ENCODE measurements at regions not wholly inside any gene's neighbourhood (a gene's known extent, or its start where the extent isn't known, plus 50 kb on each side); places are given as distances from the start of the nearest gene placed in this dataset.

DNA sequence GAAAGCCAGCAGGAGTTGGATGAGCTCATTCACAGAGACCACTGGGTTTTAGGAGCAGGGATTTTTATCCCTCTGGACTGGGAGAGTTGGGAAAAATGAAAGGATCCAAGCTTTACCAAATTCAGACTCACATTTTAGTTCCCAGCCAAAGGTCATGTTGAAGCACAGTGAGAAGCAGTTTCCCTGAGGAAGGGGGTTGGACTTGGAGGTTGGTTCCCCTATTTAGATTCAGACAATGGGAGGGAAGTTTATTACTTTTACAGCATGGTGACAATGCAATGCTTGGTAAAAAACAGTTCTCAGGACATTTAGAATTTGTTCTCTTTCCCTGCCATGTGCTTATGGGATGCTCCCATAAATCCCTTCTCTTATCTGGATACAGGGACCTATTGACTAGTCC, 57.3 kb upstream of the ZNF648 start:
- peaks cover 2% of the 10 kb centered on the region for H3K4me1 Mint-ChIP-seq
- no peak overlapping the region for H3K27ac Mint-ChIP-seq
- ChIA-PET CTCF (interaction anchor here (0.6 to 1.4 kb wide), 3 partner anchors 40 to 1144 kb away, joined by 3 to 4 read pairs (median 4); no protein-coding TSS in a partner anchor), POLR2A (no interaction called here)
- DNase-seq: no peak
- H3K36me3 Mint-ChIP-seq (ENCODE audit: low read depth): no peaks in the 10 kb centered on the region
- intact Hi-C loops (cut with DNase I, micrococcal nuclease): no loop called here
- peaks cover 5% of the 10 kb centered on the region for H3K27me3 Mint-ChIP-seq
- no peak overlapping the region for H3K4me3 Mint-ChIP-seq
- ATAC-seq: no peak
- H3K9me3 Mint-ChIP-seq (ENCODE audit: low read depth): no peaks in the 10 kb centered on the region

DNA sequence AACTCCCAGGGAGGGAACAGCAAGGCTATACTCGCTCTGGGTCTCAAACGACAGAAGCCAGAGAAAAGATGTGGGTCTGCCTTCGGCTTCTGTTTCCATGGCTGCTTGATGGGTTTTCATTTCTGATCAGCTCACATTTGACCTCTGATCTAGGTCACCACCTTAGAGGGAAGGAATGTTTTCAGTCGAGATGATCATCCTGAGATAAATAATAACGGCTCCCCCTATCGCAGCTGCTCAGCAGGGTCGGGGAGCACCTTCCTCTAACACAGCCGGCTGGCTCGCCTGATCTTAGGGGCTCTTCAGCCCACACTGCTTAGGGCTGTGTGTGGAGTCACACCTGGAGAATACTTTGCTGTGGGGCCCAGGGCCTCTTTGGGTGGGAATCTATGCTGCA, 53.1 kb upstream of the ZNF648 start:
- no peak for DNase-seq
- Mint-ChIP-seq H3K9me3 (ENCODE audit: low read depth) (no peaks in the 10 kb centered on the region), H3K27me3 (peaks cover 8% of the 10 kb centered on the region), H3K4me3 (no peak overlapping the region), H3K36me3 (ENCODE audit: low read depth) (no peaks in the 10 kb centered on the region), H3K4me1 (peaks cover 2% of the 10 kb centered on the region), H3K27ac (no peak overlapping the region)
- intact Hi-C loops (cut with DNase I, micrococcal nuclease): no loop called here
- CTCF ChIA-PET: interaction anchor here (0.6 to 1.1 kb wide), 2 partner anchors 30 to 120 kb away, joined by 3 to 5 read pairs; no protein-coding TSS in a partner anchor
- POLR2A ChIA-PET: no interaction called here
- ATAC-seq: no peak

DNA sequence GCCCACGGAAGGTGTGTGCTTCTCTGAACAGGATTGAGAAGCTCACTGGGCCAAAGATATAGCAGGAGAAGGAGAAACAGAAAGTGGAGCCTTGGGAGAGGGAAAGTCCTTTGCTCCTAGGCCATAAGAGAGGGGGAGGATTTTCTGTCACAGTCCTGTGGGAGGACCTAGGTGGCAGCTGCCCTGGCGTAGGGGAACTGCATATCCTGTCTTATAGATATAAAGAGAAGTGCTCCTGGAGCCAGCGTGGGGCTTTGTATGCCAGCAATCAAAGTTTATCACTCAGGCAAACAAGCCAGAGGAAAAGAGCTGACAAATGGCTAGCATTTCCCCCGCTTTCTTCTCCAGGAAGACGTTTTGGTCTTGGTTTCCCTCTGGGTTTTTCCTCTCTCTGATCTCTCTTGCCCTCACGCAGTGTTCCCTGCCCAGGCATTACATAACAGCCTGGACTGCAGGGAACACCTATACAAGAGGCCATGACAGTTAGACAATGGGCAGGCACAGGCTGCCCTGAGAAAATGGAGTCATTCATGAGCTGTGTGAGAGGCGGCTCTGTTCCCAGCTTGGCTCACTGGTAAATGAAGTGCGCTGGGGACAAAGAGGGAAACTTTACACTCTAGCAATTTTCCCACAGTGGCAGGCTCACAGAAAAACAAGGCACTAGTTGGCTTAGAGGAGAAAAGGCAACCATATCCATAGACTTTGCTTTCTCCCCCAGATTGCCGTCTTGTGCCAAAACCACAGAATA, 52.5 kb upstream of the ZNF648 start:
- peaks cover 8% of the 10 kb centered on the region for H3K27me3 Mint-ChIP-seq
- ChIA-PET POLR2A (no interaction called here), CTCF (interaction anchor here (0.6 to 1.1 kb wide), 3 partner anchors 31 to 671 kb away, joined by 3 to 5 read pairs (median 3); no protein-coding TSS in a partner anchor)
- H3K4me1 Mint-ChIP-seq: peaks cover 2% of the 10 kb centered on the region
- H3K27ac Mint-ChIP-seq: no peak overlapping the region
- H3K36me3 Mint-ChIP-seq (ENCODE audit: low read depth): no peaks in the 10 kb centered on the region
- intact Hi-C loops (cut with DNase I, micrococcal nuclease): no loop called here
- no peak overlapping the region for H3K4me3 Mint-ChIP-seq
- H3K9me3 Mint-ChIP-seq (ENCODE audit: low read depth): no peaks in the 10 kb centered on the region
- ATAC-seq (no peak), DNase-seq (no peak)

DNA sequence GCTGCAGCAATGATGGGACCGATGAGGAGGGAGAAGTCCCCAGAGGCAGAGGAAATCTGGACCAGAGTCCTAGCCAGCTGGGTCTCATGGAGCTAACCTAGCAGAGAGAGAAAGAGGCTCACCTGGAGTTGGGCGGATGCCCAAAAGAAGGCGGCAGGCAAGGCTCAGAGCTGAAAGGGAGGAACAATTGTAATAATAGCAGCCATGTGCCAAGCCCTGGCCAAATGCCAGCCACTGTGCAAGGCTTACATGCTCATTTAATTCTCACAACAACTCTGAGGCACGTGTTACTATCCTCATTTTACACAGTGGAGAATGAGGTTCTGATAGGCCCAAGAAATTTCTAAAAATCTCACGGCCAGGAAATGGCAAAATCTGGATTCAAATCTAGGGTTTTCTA, 50.0 kb upstream of the ZNF648 start:
- intact Hi-C loops (cut with DNase I, micrococcal nuclease): no loop called here
- ChIA-PET POLR2A (no interaction called here), CTCF (no interaction called here)
- ATAC-seq: no peak
- DNase-seq: no peak
- Mint-ChIP-seq H3K4me1 (peaks cover 2% of the 10 kb centered on the region), H3K27ac (no peak overlapping the region), H3K4me3 (no peak overlapping the region), H3K27me3 (peaks cover 10% of the 10 kb centered on the region), H3K9me3 (ENCODE audit: low read depth) (peaks cover 7% of the 10 kb centered on the region), H3K36me3 (ENCODE audit: low read depth) (no peaks in the 10 kb centered on the region)
